SK-N-SH treated with all-trans-retinoic acid at 6 μM for 48 hours (cell line): ENCODE measurements at regions not wholly inside any gene's neighbourhood (a gene's known extent, or its start where the extent isn't known, plus 50 kb on each side); places are given as distances from the start of the nearest gene placed in this dataset.
"Not testable (repeated sequence)": the region's sequence is repeated elsewhere in the genome, so short reads cannot be mapped to it uniquely, and the experiment has no call there.

Experiments
- ATAC-seq: fragments of 200-7000 bp; cut with Tn5 transposase; 3 replicates; pipeline ENCODE4 v1.9.1; 2020; ENCODE audit warnings: mild to moderate bottlenecking, moderate library complexity
- ARNTL ChIP-seq: fragments of 450-650 bp; formaldehyde crosslinking; IDR thresholded peaks from 2 replicates; pipeline ENCODE4 v1.5.0; 2020; ENCODE audit warnings: low read depth, mild to moderate bottlenecking, moderate library complexity, borderline replicate concordance
- BACH2 ChIP-seq: fragments of 250-450 bp; sonication (Bioruptor Pico); IDR thresholded peaks from 2 replicates; pipeline ENCODE4 v1.9.0; 2021; ENCODE audit warnings: mild to moderate bottlenecking, borderline replicate concordance
- CSDC2 ChIP-seq: fragments of 250-450 bp; sonication (Bioruptor Pico); IDR thresholded peaks from 2 replicates; pipeline ENCODE4 v1.5.0; 2020; ENCODE audit warnings: mild to moderate bottlenecking, moderate library complexity
- GLIS3 ChIP-seq: fragments of 250-450 bp; sonication (Bioruptor Pico); IDR thresholded peaks from 2 replicates; pipeline ENCODE4 v1.5.0; 2020; ENCODE audit warnings: mild to moderate bottlenecking, moderate library complexity
- ISL1 ChIP-seq: fragments of 250-450 bp; sonication (Bioruptor Pico); IDR thresholded peaks from 2 replicates; pipeline ENCODE4 v2.1.2; 2022; ENCODE audit warnings: mild to moderate bottlenecking, moderate library complexity
- OSR1 ChIP-seq: fragments of 250-450 bp; sonication (Bioruptor Pico); IDR thresholded peaks from 2 replicates; pipeline ENCODE4 v1.8.0; 2022; ENCODE audit warnings: moderate library complexity, mild to moderate bottlenecking, inconsistent platforms
- PPARA ChIP-seq: fragments of 250-450 bp; sonication (Bioruptor Pico); IDR thresholded peaks from 2 replicates; pipeline ENCODE4 v1.5.0; 2020; ENCODE audit warnings: mild to moderate bottlenecking, borderline replicate concordance
- RARB ChIP-seq: fragments of 250-450 bp; sonication (Bioruptor Pico); IDR thresholded peaks from 2 replicates; pipeline ENCODE4 v1.8.0; 2021; ENCODE audit warnings: mild to moderate bottlenecking, moderate library complexity
- SNAI2 ChIP-seq: fragments of 250-450 bp; sonication (Bioruptor Pico); IDR thresholded peaks from 2 replicates; pipeline ENCODE4 v1.5.0; 2020; ENCODE audit warnings: mild to moderate bottlenecking, moderate library complexity
- TCF4 ChIP-seq: fragments of 250-450 bp; sonication (Bioruptor Pico); IDR thresholded peaks from 2 replicates; pipeline ENCODE4 v1.8.0; 2021; ENCODE audit warnings: mild to moderate bottlenecking, moderate library complexity, borderline replicate concordance
- TOX ChIP-seq: fragments of 250-450 bp; sonication (Bioruptor Pico); IDR thresholded peaks from 2 replicates; pipeline ENCODE4 v1.8.0; 2021; ENCODE audit warnings: mild to moderate bottlenecking, moderate library complexity, borderline replicate concordance
- ZFP3 ChIP-seq: fragments of 250-450 bp; sonication (Bioruptor Pico); IDR thresholded peaks from 2 replicates; pipeline ENCODE4 v1.5.0; 2020; ENCODE audit warnings: mild to moderate bottlenecking, moderate library complexity
- ZFP30 ChIP-seq: fragments of 450-650 bp; formaldehyde crosslinking; IDR thresholded peaks from 2 replicates; pipeline ENCODE4 v1.5.0; 2022; ENCODE audit warnings: mild to moderate bottlenecking, moderate library complexity
- ZNF565 ChIP-seq: fragments of 450-650 bp; formaldehyde crosslinking; conservative IDR thresholded peaks from 2 replicates; pipeline ENCODE4 v1.5.0; 2020; ENCODE audit warnings: low read depth, mild to moderate bottlenecking, moderate library complexity
- ZNF70 ChIP-seq: fragments of 450-650 bp; formaldehyde crosslinking; IDR thresholded peaks from 2 replicates; pipeline ENCODE4 v1.5.0; 2020; ENCODE audit warnings: mild to moderate bottlenecking, moderate library complexity
- ZNF8 ChIP-seq: fragments of 450-650 bp; formaldehyde crosslinking; IDR thresholded peaks from 2 replicates; pipeline ENCODE4 v1.5.0; 2020; ENCODE audit warnings: mild to moderate bottlenecking, moderate library complexity
- TF ChIP-seq, protein P1 (sequence below): fragments of 250-450 bp; sonication (Bioruptor Pico); IDR thresholded peaks from 2 replicates; pipeline ENCODE4 v1.5.1; 2021; ENCODE audit warnings: mild to moderate bottlenecking, moderate library complexity
- TF ChIP-seq, protein P2 (sequence below): fragments of 250-450 bp; sonication (Bioruptor Pico); IDR thresholded peaks from 2 replicates; pipeline ENCODE4 v1.5.1; 2020; ENCODE audit warnings: low read depth, mild to moderate bottlenecking, moderate library complexity
- TF ChIP-seq, protein P3 (sequence below): fragments of 250-450 bp; sonication (Bioruptor Pico); IDR thresholded peaks from 2 replicates; pipeline ENCODE4 v1.8.0; 2020; ENCODE audit warnings: mild to moderate bottlenecking, moderate library complexity, borderline replicate concordance

DNA sequence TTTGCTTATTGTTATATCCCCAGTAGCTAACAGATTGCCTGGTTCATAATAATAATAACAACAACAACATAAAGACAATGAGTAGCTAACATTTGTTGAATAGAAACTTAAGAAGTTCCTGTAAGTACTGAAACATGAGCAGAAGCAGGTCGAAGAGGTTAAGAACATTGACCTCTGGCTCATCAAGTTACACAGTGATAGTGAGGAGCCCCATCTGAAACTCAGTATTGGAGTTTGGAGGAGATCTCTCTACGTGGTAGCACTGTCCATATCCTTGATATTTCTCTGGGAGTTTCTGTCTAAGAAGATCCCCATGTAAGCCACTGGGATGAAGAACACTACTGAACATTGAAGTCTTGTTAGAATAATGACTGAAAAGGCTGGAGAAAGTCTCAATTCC lies 600.4 kb downstream of the RFPL4B start:
- no peak for ATAC-seq
- no peak for TF ChIP-seq ZNF565 (CRISPR knock-in tag)
- TF ChIP-seq, protein P1, sequence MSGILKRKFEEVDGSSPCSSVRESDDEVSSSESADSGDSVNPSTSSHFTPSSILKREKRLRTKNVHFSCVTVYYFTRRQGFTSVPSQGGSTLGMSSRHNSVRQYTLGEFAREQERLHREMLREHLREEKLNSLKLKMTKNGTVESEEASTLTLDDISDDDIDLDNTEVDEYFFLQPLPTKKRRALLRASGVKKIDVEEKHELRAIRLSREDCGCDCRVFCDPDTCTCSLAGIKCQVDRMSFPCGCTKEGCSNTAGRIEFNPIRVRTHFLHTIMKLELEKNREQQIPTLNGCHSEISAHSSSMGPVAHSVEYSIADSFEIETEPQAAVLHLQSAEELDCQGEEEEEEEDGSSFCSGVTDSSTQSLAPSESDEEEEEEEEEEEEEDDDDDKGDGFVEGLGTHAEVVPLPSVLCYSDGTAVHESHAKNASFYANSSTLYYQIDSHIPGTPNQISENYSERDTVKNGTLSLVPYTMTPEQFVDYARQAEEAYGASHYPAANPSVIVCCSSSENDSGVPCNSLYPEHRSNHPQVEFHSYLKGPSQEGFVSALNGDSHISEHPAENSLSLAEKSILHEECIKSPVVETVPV (CRISPR knock-in tag) = no peak
- no peak for TF ChIP-seq PPARA (CRISPR knock-in tag)

DNA sequence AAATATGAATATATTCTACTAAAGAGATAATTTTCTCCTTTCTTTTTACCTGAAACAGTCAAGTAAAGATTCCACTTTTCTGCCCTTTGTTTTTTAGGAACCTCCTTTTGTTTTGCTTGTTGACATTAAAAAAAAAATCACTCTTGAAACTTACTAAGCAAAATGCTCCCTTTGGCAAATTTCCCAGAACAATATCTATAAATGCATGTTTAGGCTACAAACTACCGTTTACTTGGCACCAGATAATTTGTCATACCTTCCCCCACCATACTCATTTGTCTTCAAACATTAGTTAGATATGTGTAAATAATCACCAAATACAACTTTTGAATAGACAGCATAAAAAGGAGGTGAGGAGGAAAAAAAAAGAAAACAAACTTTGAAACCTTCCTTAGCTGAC lies 604.7 kb downstream of the RFPL4B start:
- no peak for TF ChIP-seq ZFP30 (CRISPR knock-in tag)
- TF ChIP-seq RARB = no peak
- TF ChIP-seq, protein P2, sequence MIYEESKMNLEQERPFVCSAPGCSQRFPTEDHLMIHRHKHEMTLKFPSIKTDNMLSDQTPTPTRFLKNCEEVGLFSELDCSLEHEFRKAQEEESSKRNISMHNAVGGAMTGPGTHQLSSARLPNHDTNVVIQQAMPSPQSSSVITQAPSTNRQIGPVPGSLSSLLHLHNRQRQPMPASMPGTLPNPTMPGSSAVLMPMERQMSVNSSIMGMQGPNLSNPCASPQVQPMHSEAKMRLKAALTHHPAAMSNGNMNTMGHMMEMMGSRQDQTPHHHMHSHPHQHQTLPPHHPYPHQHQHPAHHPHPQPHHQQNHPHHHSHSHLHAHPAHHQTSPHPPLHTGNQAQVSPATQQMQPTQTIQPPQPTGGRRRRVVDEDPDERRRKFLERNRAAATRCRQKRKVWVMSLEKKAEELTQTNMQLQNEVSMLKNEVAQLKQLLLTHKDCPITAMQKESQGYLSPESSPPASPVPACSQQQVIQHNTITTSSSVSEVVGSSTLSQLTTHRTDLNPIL = no peak
- no peak for TF ChIP-seq ZNF70 (CRISPR knock-in tag)
- no peak for ATAC-seq

DNA sequence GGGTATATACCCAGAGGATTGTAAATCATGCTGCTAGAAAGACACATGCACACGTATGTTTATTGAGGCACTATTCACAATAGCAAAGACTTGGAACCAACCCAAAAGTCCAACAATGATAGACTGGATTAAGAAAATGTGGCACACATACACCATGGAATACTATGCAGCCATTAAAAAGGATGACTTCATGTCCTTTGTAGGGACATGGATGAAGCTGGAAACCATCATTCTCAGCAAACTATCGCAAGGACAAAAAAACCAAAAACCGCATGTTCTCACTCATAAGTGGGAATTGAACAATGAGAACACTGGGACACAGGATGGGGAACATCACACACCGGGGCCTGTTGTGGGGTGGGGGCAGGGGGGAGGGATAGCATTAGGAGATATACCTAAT lies 608.6 kb downstream of the RFPL4B start:
- ATAC-seq = not testable (repeated sequence)

DNA sequence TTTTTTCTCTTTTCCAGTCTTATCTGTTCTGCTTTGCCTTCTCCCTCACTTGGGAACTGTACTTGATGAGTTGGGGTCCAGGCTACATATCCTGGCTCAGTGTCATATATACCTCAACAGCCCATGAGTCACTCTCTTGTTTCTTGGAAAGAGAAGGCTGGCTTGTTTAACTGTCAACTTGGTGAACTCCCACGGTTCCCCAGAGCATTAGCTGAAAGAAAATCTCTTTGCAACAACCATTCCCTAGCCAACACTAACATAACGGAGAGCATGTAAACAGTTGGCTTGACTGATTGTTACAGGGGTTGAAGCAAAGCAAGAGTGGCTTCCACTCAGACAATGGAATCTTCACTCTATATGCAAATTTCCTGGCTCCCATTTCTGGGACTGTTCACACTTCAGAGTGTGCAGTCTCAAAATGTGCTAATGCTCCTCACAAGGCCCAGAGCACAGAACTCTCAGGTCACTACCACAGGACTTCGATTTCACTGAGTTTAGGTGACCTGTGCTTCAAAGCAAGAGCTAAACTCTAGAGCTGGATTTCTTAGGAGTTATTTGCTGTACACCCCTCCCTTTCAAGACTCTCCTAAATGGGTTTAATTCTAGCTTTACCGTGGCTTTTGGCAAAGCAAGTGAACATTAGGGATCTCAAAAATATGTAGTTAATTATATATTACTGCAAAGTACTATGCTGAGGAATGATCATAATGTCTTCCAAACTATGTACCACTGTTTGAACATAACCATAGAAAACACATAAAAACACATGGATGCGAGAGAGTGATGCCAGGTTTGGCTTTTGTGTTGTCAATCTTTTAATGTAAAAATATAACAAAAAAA lies 609.8 kb downstream of the RFPL4B start:
- peak; percentile 95 for ATAC-seq
- TF ChIP-seq RARB = 0 out of 2 replicates have a peak, but pooled peaks have one; percentile 70
- TF ChIP-seq ISL1 = peak; percentile 91
- TF ChIP-seq, protein P2 = peak; percentile 54; the same call in 1 of the 2 replicates
- no peak for TF ChIP-seq CSDC2 (CRISPR knock-in tag)
- TF ChIP-seq, protein P3, sequence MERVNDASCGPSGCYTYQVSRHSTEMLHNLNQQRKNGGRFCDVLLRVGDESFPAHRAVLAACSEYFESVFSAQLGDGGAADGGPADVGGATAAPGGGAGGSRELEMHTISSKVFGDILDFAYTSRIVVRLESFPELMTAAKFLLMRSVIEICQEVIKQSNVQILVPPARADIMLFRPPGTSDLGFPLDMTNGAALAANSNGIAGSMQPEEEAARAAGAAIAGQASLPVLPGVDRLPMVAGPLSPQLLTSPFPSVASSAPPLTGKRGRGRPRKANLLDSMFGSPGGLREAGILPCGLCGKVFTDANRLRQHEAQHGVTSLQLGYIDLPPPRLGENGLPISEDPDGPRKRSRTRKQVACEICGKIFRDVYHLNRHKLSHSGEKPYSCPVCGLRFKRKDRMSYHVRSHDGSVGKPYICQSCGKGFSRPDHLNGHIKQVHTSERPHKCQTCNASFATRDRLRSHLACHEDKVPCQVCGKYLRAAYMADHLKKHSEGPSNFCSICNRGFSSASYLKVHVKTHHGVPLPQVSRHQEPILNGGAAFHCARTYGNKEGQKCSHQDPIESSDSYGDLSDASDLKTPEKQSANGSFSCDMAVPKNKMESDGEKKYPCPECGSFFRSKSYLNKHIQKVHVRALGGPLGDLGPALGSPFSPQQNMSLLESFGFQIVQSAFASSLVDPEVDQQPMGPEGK (CRISPR knock-in tag) = no peak
- TF ChIP-seq TOX (CRISPR knock-in tag) = peak; percentile 81; the same call in 1 of the 2 replicates
- TF ChIP-seq, protein P1 (CRISPR knock-in tag) = no peak
- TF ChIP-seq ZNF70 (CRISPR knock-in tag) = no peak
- no peak; the same call in 1 of the 2 replicates for TF ChIP-seq ZFP3 (CRISPR knock-in tag)
- TF ChIP-seq ZNF8 (CRISPR knock-in tag) = peak; percentile 58
- 0 out of 2 replicates have a peak, but pooled peaks have one; percentile 35 for TF ChIP-seq TCF4 (CRISPR knock-in tag)
- no peak for TF ChIP-seq GLIS3 (CRISPR knock-in tag)
- no peak for TF ChIP-seq OSR1

DNA sequence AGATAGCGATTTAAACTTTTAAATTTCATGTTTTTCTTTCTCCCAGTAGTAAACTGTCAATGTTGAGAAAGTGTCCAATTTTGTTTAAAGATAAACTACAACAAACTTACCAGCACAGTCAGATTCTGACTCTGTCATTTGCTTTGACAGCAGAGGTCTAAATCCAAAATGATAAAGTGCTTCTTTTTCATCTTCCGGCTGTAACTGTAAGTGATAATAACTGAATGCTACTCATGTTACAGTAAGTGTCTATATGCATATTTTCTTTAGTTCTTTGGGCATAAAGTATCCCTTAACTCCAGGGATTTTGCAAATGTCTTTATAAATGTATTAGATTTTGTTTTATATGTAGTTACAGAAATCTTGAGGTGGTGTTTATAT lies 610.4 kb downstream of the RFPL4B start:
- ATAC-seq = peak; percentile 9; the same call in 1 of the 3 replicates
- TF ChIP-seq TCF4 (CRISPR knock-in tag) (no peak), TOX (CRISPR knock-in tag) (no peak), ARNTL (CRISPR knock-in tag) (no peak), RARB (no peak), BACH2 (CRISPR knock-in tag) (no peak), SNAI2 (no peak), CSDC2 (CRISPR knock-in tag) (no peak)
- TF ChIP-seq, protein P2 = no peak
- TF ChIP-seq, protein P1 (CRISPR knock-in tag) = no peak

DNA sequence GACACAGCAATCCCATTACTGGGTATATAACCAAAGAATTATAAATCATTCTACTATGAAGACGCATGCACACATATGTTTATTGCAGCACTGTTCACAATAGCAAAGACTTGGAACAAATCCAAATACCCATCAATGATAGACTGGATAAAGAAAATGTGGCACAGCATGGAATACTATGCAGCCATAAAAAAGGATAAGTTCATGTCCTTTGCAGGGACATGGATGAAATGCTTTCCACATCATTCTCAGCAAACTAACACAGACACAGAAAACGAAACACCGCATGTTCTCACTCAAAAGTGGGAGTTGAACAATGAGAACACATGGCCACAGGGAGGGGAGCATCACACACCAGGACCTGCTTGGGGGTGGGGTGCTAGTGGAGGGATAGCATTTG lies 613.0 kb downstream of the RFPL4B start:
- ATAC-seq = not testable (repeated sequence)
